ENCODE measurements at regions not wholly inside any gene's neighbourhood (a gene's known extent, or its start where the extent isn't known, plus 50 kb on each side); places are given as distances from the start of the nearest gene placed in this dataset.
"Not testable (repeated sequence)": the region's sequence is repeated elsewhere in the genome, so short reads cannot be mapped to it uniquely, and the experiment has no call there.

- TF ChIP-seq POLR2A (IDR thresholded peaks at IDR 0.05; ENCODE audit: extremely low read depth, insufficient read length): no peak
- TF ChIP-seq CTCF (IDR thresholded peaks at IDR 0.05; ENCODE audit: low read depth, low read length): no peak
- TF ChIP-seq MAX (IDR thresholded peaks at IDR 0.05; ENCODE audit: low read depth, low read length): no peak
- TF ChIP-seq MYC (IDR thresholded peaks at IDR 0.05; ENCODE audit: low read depth, low read length): no peak
- H3K4me3 ChIP-seq (ENCODE audit: low read depth, low read length): no peak overlapping the region
- no peak for DNase-seq (ENCODE audit: low read depth)
Measured at GRCh38 chr17:436571-436970, 84.0 kb upstream of the RPH3AL start.

- peak; percentile 32 for DNase-seq (ENCODE audit: low read depth)
Measured at GRCh38 chr17:432471-432870, 79.9 kb upstream of the RPH3AL start.

GRCh38 chr17:431494-431893, 78.9 kb upstream of the RPH3AL start:
- no peak for TF ChIP-seq POLR2A (IDR thresholded peaks at IDR 0.05; ENCODE audit: extremely low read depth, insufficient read length)
- DNase-seq (ENCODE audit: low read depth): no peak

More at GRCh38 chr17:432471-432870, 79.9 kb upstream of the RPH3AL start:
- not testable (repeated sequence) for H3K4me3 ChIP-seq (ENCODE audit: low read depth, low read length)

GRCh38 chr17:429589-429988, 77.0 kb upstream of the RPH3AL start:
- TF ChIP-seq MAX (IDR thresholded peaks at IDR 0.05; ENCODE audit: low read depth, low read length) (no peak), MYC (IDR thresholded peaks at IDR 0.05; ENCODE audit: low read depth, low read length) (no peak), CTCF (IDR thresholded peaks at IDR 0.05; ENCODE audit: low read depth, low read length) (no peak), POLR2A (IDR thresholded peaks at IDR 0.05; ENCODE audit: extremely low read depth, insufficient read length) (no peak)
- no peak for DNase-seq (ENCODE audit: low read depth)
- H3K4me3 ChIP-seq (ENCODE audit: low read depth, low read length): no peak overlapping the region

More at GRCh38 chr17:431494-431893, 78.9 kb upstream of the RPH3AL start:
- no peak overlapping the region for H3K4me3 ChIP-seq (ENCODE audit: low read depth, low read length)

- TF ChIP-seq MAX (IDR thresholded peaks at IDR 0.05; ENCODE audit: low read depth, low read length) (no peak), POLR2A (IDR thresholded peaks at IDR 0.05; ENCODE audit: extremely low read depth, insufficient read length) (no peak), MYC (IDR thresholded peaks at IDR 0.05; ENCODE audit: low read depth, low read length) (no peak), CTCF (IDR thresholded peaks at IDR 0.05; ENCODE audit: low read depth, low read length) (no peak)
- H3K4me3 ChIP-seq (ENCODE audit: low read depth, low read length): no peak overlapping the region
- no peak for DNase-seq (ENCODE audit: low read depth)
Measured at GRCh38 chr17:428414-428813, 75.8 kb upstream of the RPH3AL start.

- H3K4me3 ChIP-seq (ENCODE audit: low read depth, low read length): no peak overlapping the region
- TF ChIP-seq MAX (IDR thresholded peaks at IDR 0.05; ENCODE audit: low read depth, low read length): no peak
- TF ChIP-seq POLR2A (IDR thresholded peaks at IDR 0.05; ENCODE audit: extremely low read depth, insufficient read length): no peak
- no peak for TF ChIP-seq CTCF (IDR thresholded peaks at IDR 0.05; ENCODE audit: low read depth, low read length)
- TF ChIP-seq MYC (IDR thresholded peaks at IDR 0.05; ENCODE audit: low read depth, low read length): no peak
- DNase-seq (ENCODE audit: low read depth): no peak
Measured at GRCh38 chr17:427891-428290, 75.3 kb upstream of the RPH3AL start.

GRCh38 chr17:427327-427726, 74.7 kb upstream of the RPH3AL start:
- no peak for TF ChIP-seq MAX (IDR thresholded peaks at IDR 0.05; ENCODE audit: low read depth, low read length)
- TF ChIP-seq POLR2A (IDR thresholded peaks at IDR 0.05; ENCODE audit: extremely low read depth, insufficient read length): no peak
- no peak for TF ChIP-seq CTCF (IDR thresholded peaks at IDR 0.05; ENCODE audit: low read depth, low read length)
- TF ChIP-seq MYC (IDR thresholded peaks at IDR 0.05; ENCODE audit: low read depth, low read length): no peak
- H3K4me3 ChIP-seq (ENCODE audit: low read depth, low read length): no peak overlapping the region
- no peak for DNase-seq (ENCODE audit: low read depth)
